HepG2 (cell line): ENCODE measurements at regions not wholly inside any gene's neighbourhood (a gene's known extent, or its start where the extent isn't known, plus 50 kb on each side); places are given as distances from the start of the nearest gene placed in this dataset.

Experiments
- ARID3A ChIP-seq: IDR thresholded peaks from 2 replicates; pipeline ENCODE4 v1.6.1; 2012; ENCODE audit warnings: low read depth, low read length, improper control_type of control experiment
- CTCF ChIP-seq: sonication (generic); formaldehyde crosslinking; IDR thresholded peaks from 2 replicates; pipeline ENCODE4 v1.5.0; 2020; ENCODE audit warnings: mild to moderate bottlenecking, missing genetic modification reagents, moderate library complexity
- IRF2 ChIP-seq: IDR thresholded peaks from 2 replicates; pipeline ENCODE4 v1.6.1; 2018; ENCODE audit warnings: missing genetic modification reagents, missing compliant biosample characterization
- KAT2B ChIP-seq: fragments of 150-350 bp; IDR thresholded peaks from 2 replicates; pipeline ENCODE4 v1.6.1; 2014; ENCODE audit warnings: low read depth, low read length, borderline replicate concordance
- MXI1 ChIP-seq: IDR thresholded peaks from 3 replicates; pipeline ENCODE4 v1.6.1; 2012; ENCODE audit warnings: low read depth, low read length, inconsistent platforms, borderline replicate concordance
- PHF5A ChIP-seq: IDR thresholded peaks from one replicate; pipeline ENCODE4 v1.6.1; 2018; ENCODE audit warnings: low read depth, missing genetic modification reagents; ENCODE audit not compliant: unreplicated experiment
- RFX5 ChIP-seq: IDR thresholded peaks from 2 replicates; pipeline ENCODE4 v1.6.1; 2011; ENCODE audit warnings: low read depth, low read length, improper control_type of control experiment
- TBP ChIP-seq: sonication (generic); formaldehyde crosslinking; IDR thresholded peaks from 2 replicates; pipeline ENCODE4 v1.5.0; 2020; ENCODE audit warnings: missing genetic modification reagents
- ZBTB49 ChIP-seq: sonication (generic); formaldehyde crosslinking; IDR thresholded peaks from 2 replicates; pipeline ENCODE4 v1.4.0; 2020; ENCODE audit warnings: missing genetic modification reagents, borderline replicate concordance
- ZNF496 ChIP-seq: sonication (generic); formaldehyde crosslinking; IDR thresholded peaks from 2 replicates; pipeline ENCODE4 v1.8.1; 2023; ENCODE audit warnings: mild to moderate bottlenecking, moderate library complexity, missing genetic modification reagents; ENCODE audit not compliant: insufficient replicate concordance
- ZNF607 ChIP-seq: sonication (generic); formaldehyde crosslinking; IDR thresholded peaks from 2 replicates; pipeline ENCODE4 v1.5.1; 2020; ENCODE audit warnings: missing genetic modification reagents, mild to moderate bottlenecking, borderline replicate concordance

- no peak for TF ChIP-seq MXI1
- no peak for TF ChIP-seq KAT2B
- TF ChIP-seq ZBTB49: no peak
- TF ChIP-seq IRF2 (CRISPR knock-in tag): no peak
- TF ChIP-seq ARID3A: no peak
- no peak for TF ChIP-seq PHF5A (CRISPR knock-in tag)
- no peak for TF ChIP-seq RFX5
- TF ChIP-seq CTCF: no peak
- TF ChIP-seq ZNF496 (CRISPR knock-in tag): no peak
- TF ChIP-seq ZNF607 (CRISPR knock-in tag): no peak
- TF ChIP-seq TBP (CRISPR knock-in tag): no peak
These were observed 505.4 kb downstream of the TMEM232 start for GRCh38 chr5:110221036-110221435.
